GM19463 (cell line): ENCODE measurements at regions not wholly inside any gene's neighbourhood (a gene's known extent, or its start where the extent isn't known, plus 50 kb on each side); places are given as distances from the start of the nearest gene placed in this dataset.
"Not testable (repeated sequence)": the region's sequence is repeated elsewhere in the genome, so short reads cannot be mapped to it uniquely, and the experiment has no call there.

ENCODE experiments used
- ATAC-seq: cut with Tn5 transposase; IDR thresholded peaks from one replicate; pipeline ENCODE4 v1.9.1; 2021; ENCODE audit warnings: mild to moderate bottlenecking, moderate library complexity; ENCODE audit not compliant: unreplicated experiment

- ATAC-seq = no peak
These were observed 363.5 kb upstream of the KLHL29 start for GRCh38 chr2:23021311-23022120.

- ATAC-seq = no peak
These were observed 361.3 kb upstream of the KLHL29 start for GRCh38 chr2:23023722-23024121.

- no peak for ATAC-seq
These were observed 358.3 kb upstream of the KLHL29 start for GRCh38 chr2:23026671-23027070.

GRCh38 chr2:23027396-23027795, 357.6 kb upstream of the KLHL29 start:
- ATAC-seq = no peak

- ATAC-seq = no peak
These were observed 356.9 kb upstream of the KLHL29 start for GRCh38 chr2:23028106-23028505.

GRCh38 chr2:23029111-23029510, 355.9 kb upstream of the KLHL29 start:
- ATAC-seq = no peak

- ATAC-seq = no peak
These were observed 355.0 kb upstream of the KLHL29 start for GRCh38 chr2:23029951-23030350.

GRCh38 chr2:23034996-23035395, 350.0 kb upstream of the KLHL29 start:
- no peak for ATAC-seq

GRCh38 chr2:23036629-23037028, 348.4 kb upstream of the KLHL29 start:
- no peak for ATAC-seq

- no peak for ATAC-seq
These were observed 347.4 kb upstream of the KLHL29 start for GRCh38 chr2:23037596-23037995.

GRCh38 chr2:23041443-23041842, 343.5 kb upstream of the KLHL29 start:
- ATAC-seq = no peak

- no peak for ATAC-seq
These were observed 342.6 kb upstream of the KLHL29 start for GRCh38 chr2:23042216-23042906.

GRCh38 chr2:23050388-23050787, 334.6 kb upstream of the KLHL29 start:
- ATAC-seq = no peak

- no peak for ATAC-seq
These were observed 331.4 kb upstream of the KLHL29 start for GRCh38 chr2:23053601-23054000.

GRCh38 chr2:23055251-23055650, 329.7 kb upstream of the KLHL29 start:
- ATAC-seq = no peak

- ATAC-seq = not testable (repeated sequence)
These were observed 328.1 kb upstream of the KLHL29 start for GRCh38 chr2:23056846-23057245.

- ATAC-seq = no peak
These were observed 326.5 kb upstream of the KLHL29 start for GRCh38 chr2:23058435-23058834.

- no peak for ATAC-seq
These were observed 319.8 kb upstream of the KLHL29 start for GRCh38 chr2:23065210-23065609.

- no peak for ATAC-seq
These were observed 319.0 kb upstream of the KLHL29 start for GRCh38 chr2:23065936-23066335.

GRCh38 chr2:23066686-23067085, 318.3 kb upstream of the KLHL29 start:
- ATAC-seq = no peak

GRCh38 chr2:23069156-23069555, 315.8 kb upstream of the KLHL29 start:
- no peak for ATAC-seq

GRCh38 chr2:23069923-23070322, 315.1 kb upstream of the KLHL29 start:
- no peak for ATAC-seq
